Occipital lobe (tissue), 1 donor: ENCODE measurements at regions not wholly inside any gene's neighbourhood (a gene's known extent, or its start where the extent isn't known, plus 50 kb on each side); places are given as distances from the start of the nearest gene placed in this dataset.

Experiments
- DNase-seq: peaks from one replicate; lab custom pipeline; 2025; lab: John Stamatoyannopoulos, UW

DNA sequence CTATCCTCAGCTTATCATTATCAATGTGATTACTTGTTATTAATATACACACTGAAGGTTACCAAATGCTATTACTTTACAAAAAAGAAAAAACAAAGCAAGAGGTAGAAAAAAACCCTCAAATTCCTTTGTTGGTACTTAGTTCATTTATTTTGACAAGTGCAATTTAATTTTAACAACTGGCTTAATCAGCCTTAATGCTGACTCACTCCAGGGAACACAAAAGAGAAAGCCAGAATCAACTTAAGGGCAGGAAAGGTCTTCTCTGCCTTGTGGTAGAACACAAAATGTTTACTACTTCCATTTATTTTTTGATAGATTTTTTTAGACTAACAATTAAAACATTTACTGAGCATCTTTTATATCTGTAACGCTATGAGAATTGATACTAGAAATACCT is 417.1 kb downstream of the PCDH17 start:
- DNase-seq: no peak

DNA sequence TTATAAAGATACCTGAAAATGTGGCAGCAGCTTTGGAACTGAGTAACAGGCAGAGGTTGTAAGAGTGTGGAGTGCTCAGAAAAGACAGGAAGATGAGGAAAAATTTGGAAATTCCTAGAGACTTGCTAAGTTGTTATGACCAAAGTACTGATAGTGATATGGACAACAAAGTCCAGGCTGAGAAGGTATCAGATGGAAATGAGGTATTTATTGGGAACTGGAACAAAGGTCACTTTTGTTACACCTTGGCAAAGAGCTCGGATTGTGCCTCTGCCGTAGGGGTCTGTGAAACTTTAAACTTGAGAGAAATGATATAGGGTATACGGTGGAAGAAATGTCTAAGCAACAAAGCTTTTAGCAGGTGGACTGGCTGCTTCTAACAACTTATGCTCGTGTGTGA is 419.9 kb downstream of the PCDH17 start:
- no peak for DNase-seq

GRCh38 chr13:58051807-58052375 is 420.3 kb downstream of the PCDH17 start:
- no peak for DNase-seq

DNA sequence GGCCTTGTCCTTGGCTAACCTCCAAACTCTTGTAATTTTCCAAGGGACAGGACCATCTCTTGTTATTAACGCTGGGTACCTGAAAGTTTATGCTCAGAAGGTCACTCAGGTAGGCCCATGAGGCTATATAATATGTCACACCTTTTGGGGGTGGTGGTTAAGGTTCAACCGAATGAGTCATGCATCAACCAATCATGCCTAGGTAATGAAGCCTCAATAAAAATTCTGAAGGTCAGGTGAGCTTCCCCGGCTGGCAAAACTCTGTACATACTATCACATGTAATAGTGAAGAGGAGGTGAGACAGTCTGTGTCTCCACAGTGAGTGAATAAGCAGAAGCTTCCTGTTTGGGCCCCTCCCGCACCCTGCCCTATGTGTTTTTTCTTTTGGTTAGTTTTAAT is 424.9 kb downstream of the PCDH17 start:
- no peak for DNase-seq

DNA sequence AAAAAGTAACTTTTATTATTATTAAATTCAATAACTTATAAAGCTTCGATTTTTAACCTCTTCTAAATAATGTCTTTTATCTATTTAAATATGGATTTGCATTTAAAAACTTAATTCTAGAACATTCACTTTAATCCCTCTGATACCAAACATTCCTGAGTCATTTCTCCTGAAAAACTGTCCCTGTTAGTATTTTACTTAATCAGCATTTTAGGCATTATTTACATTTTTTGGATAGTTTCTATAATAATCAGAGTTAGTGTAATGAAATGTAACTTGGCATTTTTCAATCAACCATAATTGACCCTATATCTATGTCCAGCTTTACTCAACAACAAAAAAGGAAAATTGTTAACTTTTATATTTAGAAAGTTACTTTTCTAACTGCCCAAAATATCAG is 428.1 kb downstream of the PCDH17 start:
- DNase-seq: no peak

DNA sequence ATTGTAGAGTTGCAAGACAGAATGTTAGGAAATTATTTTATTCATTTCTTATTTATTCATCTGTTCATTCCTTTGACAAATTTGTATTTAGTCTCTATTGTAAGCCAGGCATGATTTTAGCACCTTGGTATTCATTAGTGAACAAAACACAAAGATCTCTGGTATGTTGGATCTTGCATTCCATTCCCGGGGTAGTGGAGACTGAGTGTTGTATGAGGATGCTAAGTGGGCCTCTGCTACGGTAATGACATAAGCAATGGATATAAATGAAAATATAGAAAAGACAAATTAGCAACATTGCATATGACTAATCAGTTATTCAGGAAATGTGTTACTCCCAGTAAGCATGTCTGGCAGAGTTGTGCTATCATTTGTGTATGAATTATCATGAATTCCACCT is 449.3 kb downstream of the PCDH17 start:
- DNase-seq: no peak

DNA sequence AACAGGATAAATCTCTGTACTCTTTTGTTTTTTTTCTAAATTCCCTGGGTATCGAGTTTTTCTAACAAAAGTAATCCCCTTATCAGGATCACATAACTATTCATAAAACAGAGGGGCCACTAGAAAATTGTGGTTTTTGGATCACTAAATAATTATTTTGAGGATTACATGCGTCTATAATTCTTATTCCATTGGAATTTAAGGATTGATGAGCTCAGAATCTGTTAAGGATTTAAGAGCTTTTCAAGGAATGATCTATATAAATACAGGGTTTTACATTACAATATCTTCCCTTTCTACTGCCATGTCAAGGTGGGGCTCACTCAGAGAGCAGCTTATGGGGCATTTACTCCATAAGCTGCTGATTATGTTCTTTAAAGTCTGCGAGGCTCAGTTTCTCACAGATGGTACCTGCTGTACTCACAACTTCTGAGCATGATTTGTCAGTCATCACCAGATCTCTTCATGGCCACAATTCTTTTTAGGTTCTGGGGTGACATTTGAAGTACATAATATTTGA is 449.8 kb downstream of the PCDH17 start:
- DNase-seq: no peak

- DNase-seq: no peak
Measured at GRCh38 chr13:58083064-58083463, 451.5 kb downstream of the PCDH17 start.

- DNase-seq: no peak
Measured at GRCh38 chr13:58085274-58085673, 453.7 kb downstream of the PCDH17 start.

GRCh38 chr13:58085819-58086218 is 454.3 kb downstream of the PCDH17 start:
- no peak for DNase-seq

DNA sequence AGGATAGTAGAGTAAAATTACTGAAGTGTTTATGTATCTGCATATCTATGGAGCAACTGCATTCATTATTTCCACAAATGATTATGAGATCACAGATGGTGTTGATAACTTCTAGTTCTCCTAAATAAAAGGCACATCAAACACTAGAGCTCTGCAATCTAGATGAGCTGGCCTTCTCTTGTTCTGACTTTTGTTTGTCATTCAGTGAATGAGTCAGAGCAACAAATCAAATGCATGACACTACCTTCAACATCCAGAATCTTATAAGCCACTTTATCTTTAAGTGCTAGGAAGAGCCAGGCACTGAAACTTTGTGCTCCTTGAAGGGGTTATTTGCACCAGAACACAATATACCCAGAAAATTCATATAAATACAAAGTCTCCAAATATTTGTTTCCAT is 456.0 kb downstream of the PCDH17 start:
- no peak for DNase-seq

DNA sequence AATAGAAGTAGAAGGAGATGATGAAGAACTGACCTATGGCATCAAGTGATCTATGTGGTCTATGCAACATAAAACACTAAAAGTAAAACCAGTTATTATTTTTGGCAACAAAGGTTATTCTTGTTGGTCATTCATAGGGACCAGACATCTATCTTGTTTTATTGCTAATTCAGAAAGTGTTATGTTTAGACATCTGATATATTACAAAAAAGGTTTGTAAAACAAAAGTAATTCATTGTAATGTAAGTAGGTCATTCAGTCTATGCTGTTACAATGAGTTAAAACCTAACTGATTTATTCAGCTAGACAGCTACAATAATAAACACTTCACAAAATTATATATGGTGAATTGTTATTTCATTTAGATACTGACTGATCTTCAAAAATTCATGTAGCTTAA is 461.9 kb downstream of the PCDH17 start:
- no peak for DNase-seq

GRCh38 chr13:58097831-58098230 is 466.3 kb downstream of the PCDH17 start:
- DNase-seq: no peak

GRCh38 chr13:58119351-58119750 is 487.8 kb downstream of the PCDH17 start:
- no peak for DNase-seq

DNA sequence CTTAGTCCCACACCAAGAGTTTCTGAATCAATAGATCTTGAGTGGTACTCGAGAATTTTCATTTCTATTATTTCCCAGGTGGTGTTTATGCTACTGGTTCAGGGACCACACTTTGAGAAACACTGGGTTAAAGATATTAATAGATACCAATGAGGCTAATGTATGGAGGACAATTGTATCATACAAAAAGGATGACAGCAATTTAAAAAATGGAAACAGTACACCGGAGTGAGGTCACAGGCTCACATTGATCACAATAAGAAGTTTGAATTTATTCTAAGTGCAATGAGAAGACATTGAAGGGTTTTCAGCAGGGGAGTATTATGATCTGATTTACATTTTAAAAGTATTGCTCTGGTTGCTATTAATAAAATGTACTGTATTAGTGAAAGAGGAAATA is 488.3 kb downstream of the PCDH17 start:
- DNase-seq: no peak

DNA sequence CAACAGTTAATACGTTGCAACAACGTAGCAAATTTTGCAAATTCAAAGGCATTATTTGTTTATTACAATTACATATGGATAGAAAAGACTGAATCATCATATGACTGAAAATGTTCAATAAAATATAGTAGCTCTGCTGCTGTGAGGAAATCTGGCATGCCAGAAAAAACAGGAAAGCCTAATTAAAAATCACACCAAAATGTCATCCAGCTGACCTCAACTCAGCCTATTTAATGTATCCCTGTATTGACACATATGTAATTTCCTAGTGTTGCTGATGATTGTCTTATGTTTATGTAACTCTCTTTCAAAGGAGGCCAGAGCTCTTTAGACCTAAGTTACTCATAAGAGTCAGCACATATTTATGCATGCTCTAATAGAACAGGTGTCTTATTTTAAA is 495.0 kb downstream of the PCDH17 start:
- no peak for DNase-seq

DNA sequence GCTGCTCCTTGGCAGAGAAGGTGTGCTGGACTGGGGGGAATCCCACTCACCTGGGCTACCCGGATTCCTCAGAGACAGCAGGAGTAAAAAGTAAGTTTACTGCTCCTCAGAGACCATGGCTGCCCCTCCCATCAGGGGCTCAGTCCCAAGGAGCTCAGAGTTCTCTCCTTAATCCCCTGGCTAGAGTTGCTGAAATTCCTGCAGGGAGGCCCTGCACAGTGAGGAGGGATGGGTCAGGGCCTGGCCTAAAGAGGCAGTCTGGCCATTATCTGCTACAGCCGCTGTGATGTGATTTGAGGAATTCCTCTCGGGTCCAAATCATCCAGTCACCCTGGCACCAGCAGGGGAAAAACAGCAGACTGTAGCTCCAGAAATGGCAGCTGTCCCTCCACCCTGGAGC is 502.5 kb downstream of the PCDH17 start:
- no peak for DNase-seq

DNA sequence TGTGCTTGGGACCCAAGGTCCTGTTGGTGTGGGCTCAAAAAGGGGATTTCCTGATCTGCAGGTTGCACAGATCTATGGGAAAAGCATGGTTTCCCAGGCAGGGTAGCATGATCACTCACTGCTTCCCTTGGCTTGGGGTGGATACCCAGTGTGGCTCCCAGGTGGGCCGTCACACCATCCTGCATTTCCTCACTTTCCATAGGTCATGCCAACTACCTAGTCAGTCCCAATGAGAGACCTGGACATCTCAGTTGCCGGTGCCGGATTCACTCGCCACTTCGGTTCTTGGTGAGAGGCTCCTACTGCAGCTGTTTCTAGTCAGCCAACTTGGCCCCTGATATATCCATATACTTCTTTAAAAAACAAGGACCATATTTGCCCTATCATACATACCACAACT is 503.0 kb downstream of the PCDH17 start:
- no peak for DNase-seq

- no peak for DNase-seq
Measured at GRCh38 chr13:58142952-58143351, 511.4 kb downstream of the PCDH17 start.

DNA sequence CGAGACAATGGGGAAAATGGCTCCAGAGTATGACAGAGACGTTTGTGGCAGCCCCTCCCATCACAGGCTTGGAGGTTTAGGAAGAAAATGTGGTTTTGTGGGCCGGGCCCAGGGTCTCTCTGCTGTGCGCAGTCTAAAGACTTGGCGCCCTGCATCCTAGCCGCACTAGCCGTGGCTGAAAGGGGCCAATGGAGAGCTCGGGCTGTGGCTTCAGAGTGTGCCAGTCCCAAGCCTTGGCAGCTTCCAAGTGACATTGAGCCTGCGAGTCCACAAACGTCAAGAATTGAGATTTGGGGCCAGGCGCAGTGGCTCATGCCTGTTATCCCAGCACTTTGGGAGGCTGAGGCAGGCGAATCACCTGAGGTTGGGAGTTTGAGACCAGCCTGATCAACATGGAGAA is 513.1 kb downstream of the PCDH17 start:
- DNase-seq: no peak

DNA sequence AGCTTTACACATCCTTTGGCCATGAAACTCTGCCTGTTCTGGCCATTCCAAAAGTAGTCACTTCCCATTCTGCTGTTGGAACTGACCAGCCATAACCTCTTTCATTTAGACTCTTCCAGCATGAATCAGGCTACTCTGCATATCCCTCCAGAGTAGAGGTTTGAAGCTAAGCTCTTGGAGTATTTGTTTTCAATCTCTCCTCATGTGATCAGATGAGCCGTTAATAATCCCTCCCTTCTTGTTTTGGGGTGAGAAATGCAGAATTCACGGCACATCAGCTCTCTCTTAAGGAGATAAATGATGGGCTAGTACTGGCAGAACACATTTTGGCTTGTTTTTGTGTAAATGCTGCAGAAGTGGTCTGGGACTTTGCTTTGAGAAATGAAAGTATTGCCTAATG is 519.9 kb downstream of the PCDH17 start:
- no peak for DNase-seq

DNA sequence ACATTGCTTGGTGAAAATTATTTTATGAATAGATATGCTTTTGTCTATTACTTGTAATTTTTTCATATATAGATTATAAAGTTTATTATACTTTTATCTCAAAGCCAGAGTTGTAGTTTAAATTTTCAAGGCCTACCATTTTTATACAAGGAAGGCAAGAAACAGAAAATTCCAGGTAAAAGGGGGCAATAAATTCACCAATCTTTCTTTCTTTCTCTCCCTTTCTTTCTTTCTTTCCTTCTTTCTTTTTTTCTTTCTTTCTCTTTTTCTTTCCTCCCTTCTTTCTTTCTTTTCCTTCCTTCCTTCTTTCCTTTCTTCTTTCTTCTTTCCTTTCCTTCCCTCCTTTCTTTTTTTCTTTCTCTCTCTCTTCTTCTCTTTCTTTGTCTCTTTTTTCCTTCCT is 529.4 kb downstream of the PCDH17 start:
- DNase-seq: no peak

- no peak for DNase-seq
Measured at GRCh38 chr13:58165617-58166016, 534.1 kb downstream of the PCDH17 start.

DNA sequence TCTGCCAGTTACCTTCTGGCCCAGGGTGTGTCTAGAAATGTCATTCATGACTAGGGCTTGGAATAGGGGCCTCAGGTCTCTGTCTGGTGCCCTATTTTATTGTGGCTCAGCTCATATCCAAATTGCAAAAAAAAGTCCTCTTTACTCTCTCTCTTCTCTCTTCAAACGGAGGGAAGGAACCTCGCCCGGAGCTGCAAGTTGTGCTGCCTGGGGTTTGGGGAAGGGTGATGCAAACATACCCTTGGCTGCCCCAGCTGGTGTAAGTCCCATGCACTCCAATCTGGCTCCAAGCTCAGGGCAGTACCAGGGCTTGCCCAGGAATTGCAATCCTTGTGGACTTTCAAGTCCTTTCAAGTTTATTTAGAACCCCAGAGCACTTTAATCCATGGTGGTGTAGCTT is 549.6 kb downstream of the PCDH17 start:
- no peak for DNase-seq
